Peyer's patch (tissue), 4 donors: ENCODE measurements at regions not wholly inside any gene's neighbourhood (a gene's known extent, or its start where the extent isn't known, plus 50 kb on each side); places are given as distances from the start of the nearest gene placed in this dataset.

Experiments
- DNase-seq, 3 donors: peaks; one replicate each; pipeline ENCODE4 v3.0.0-alpha.2; 2017 to 2019
- H3K27ac ChIP-seq, 4 donors: fragments of 200-600 bp; sonication (generic); one replicate each; pipeline ENCODE4 v1.5.1; 2016 to 2019
- H3K27me3 ChIP-seq, 2 donors: fragments of 200-600 bp; sonication (generic); one replicate each; pipeline ENCODE4 v1.5.1; 2019
- H3K36me3 ChIP-seq, 3 donors: fragments of 200-600 bp; sonication (generic); one replicate each; pipeline ENCODE4 v1.5.1; 2016 to 2019
- H3K4me1 ChIP-seq, 4 donors: fragments of 200-600 bp; sonication (generic); one replicate each; pipeline ENCODE4 v1.5.1; 2016 to 2019
- H3K4me3 ChIP-seq, 4 donors: fragments of 200-600 bp; sonication (generic); 1 replicate in 3 of 4; 2 replicates in 1 of 4; pipeline ENCODE4 v1.5.1; 2016 to 2019; ENCODE audit warnings: mild to moderate bottlenecking in 1 of 4
- H3K9me3 ChIP-seq, 4 donors: fragments of 200-600 bp; sonication (generic); one replicate each; pipeline ENCODE4 v1.5.1; 2016 to 2019; ENCODE audit warnings: mild to moderate bottlenecking in 1 of 4
- POLR2A ChIP-seq, 2 donors: fragments of 450-650 bp; IDR thresholded peaks; one replicate each; pipeline ENCODE4 v1.5.1; 2017; ENCODE audit warnings: antibody characterized with exemption in 2 of 2, mild to moderate bottlenecking in 2 of 2, moderate library complexity in 2 of 2
- TF ChIP-seq, protein P1 (sequence below), 6 experiments: fragments of 450-650 bp in 4 of 6; fragments of 200-600 bp in 2 of 6; sonication (generic) in 1 of 6; IDR thresholded peaks; one replicate each; pipeline ENCODE4 v1.5.1; 2017 to 2019; ENCODE audit warnings: antibody characterized with exemption in 6 of 6, mild to moderate bottlenecking in 3 of 6, moderate library complexity in 1 of 6

DNA sequence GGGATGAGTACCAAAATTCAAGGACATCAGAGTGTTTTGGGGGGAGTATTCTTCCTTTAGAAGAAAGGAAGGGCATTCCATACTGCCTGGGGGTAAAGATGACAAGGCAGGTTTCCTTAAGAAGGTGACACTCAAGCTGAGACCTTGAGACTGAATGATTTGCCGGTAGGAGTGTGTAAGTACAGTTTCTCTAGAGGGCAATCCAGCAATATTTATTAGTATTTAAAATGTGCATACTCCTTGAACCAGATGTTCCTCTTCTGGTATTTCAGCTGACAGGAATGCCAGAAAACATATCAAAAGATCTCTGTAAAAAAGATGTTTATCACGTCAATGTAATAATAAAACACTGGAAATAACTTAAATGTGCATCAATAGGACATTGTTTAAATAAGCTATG, 106.4 kb upstream of the TMCC3 start:
- no peaks in the 10 kb centered on the region for H3K9me3 ChIP-seq
- no peaks in the 10 kb centered on the region for H3K36me3 ChIP-seq
- no peak overlapping the region for H3K27ac ChIP-seq
- H3K27me3 ChIP-seq: no peaks in the 10 kb centered on the region
- H3K4me3 ChIP-seq: no peak overlapping the region
- no peak for DNase-seq
- no peaks in the 10 kb centered on the region for H3K4me1 ChIP-seq
- TF ChIP-seq, protein P1, sequence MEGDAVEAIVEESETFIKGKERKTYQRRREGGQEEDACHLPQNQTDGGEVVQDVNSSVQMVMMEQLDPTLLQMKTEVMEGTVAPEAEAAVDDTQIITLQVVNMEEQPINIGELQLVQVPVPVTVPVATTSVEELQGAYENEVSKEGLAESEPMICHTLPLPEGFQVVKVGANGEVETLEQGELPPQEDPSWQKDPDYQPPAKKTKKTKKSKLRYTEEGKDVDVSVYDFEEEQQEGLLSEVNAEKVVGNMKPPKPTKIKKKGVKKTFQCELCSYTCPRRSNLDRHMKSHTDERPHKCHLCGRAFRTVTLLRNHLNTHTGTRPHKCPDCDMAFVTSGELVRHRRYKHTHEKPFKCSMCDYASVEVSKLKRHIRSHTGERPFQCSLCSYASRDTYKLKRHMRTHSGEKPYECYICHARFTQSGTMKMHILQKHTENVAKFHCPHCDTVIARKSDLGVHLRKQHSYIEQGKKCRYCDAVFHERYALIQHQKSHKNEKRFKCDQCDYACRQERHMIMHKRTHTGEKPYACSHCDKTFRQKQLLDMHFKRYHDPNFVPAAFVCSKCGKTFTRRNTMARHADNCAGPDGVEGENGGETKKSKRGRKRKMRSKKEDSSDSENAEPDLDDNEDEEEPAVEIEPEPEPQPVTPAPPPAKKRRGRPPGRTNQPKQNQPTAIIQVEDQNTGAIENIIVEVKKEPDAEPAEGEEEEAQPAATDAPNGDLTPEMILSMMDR (IDR thresholded peaks at IDR 0.05): no peak
- no peak for TF ChIP-seq POLR2A (IDR thresholded peaks at IDR 0.05)

DNA sequence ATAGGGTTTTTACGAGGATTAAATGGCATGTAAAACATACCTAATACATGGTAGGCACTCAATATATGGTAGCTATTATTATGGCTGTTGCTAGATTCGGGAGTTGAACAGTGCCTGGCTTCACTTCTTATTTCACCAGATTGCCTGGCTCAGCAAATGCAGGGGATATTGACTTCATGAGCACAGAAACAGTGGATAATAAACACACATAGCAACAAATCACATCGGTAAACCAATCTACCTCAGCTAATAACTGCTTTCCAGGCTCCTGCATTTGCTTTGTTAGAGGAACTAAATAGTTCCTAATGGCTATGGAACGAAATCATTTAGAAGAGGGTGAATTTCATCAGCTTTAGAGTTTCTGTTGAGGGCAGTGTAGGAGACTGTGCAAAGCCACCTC, 105.2 kb upstream of the TMCC3 start:
- no peaks in the 10 kb centered on the region for H3K9me3 ChIP-seq
- H3K36me3 ChIP-seq: no peaks in the 10 kb centered on the region
- no peak for TF ChIP-seq POLR2A (IDR thresholded peaks at IDR 0.05)
- TF ChIP-seq, protein P1 (IDR thresholded peaks at IDR 0.05): no peak
- no peak for DNase-seq
- H3K4me1 ChIP-seq: no peaks in the 10 kb centered on the region
- no peak overlapping the region for H3K27ac ChIP-seq
- no peaks in the 10 kb centered on the region for H3K27me3 ChIP-seq
- no peak overlapping the region for H3K4me3 ChIP-seq

DNA sequence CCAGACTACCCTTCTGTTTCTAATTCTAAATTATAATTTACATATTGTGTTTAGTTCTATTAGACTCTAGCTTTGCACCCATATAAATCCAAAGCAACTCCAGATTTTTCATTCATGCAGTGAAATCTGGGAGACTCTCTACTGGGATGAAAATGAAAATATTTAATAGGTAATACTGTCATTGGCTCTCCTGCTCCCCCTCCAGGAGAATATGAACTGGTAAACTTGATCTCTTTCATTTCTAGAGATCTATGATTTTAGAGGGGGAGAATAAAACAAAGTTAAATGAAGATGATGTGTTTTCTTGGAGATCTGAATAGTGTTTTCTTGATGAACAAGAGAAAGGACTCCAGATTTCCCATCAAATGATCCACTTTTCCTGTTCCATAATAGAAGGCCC, 104.3 kb upstream of the TMCC3 start:
- Histone ChIP-seq H3K4me3 (no peak overlapping the region), H3K27ac (no peak overlapping the region), H3K36me3 (no peaks in the 10 kb centered on the region), H3K4me1 (no peaks in the 10 kb centered on the region), H3K27me3 (no peaks in the 10 kb centered on the region), H3K9me3 (no peaks in the 10 kb centered on the region)
- TF ChIP-seq, protein P1 (IDR thresholded peaks at IDR 0.05): peak in 3 of 6 experiments; percentile 24 to 31 (median 25)
- TF ChIP-seq POLR2A (IDR thresholded peaks at IDR 0.05): no peak
- DNase-seq: no peak

DNA sequence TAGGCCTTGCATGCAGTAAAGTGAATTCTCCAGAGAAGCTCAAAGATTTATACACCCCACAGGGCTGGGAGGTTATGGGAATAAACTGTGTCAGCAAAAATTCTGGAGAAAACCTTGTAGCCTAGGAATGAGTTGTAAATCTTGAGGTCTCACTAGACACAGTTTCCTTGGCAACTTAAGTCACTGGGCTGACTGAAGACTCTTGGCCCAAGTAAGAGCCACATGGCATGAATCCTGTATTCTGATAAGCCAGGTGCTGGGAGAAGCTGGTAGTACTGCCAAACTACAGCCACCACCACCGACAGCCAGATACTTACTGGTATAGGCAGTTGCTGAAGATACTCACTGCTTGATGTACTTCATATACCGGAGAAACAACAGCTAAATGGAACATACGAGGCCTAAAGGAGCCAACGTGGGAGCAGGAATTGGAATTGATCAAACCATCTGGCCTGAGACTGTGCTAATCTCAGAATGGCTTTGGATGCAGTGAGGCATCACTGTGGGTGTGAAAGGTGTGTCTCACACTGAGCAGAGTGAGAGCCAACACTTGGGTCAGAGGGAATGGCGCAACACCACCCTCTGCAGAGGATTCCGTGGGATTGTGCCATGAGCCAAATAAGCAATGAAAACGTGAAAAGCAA, 102.8 kb upstream of the TMCC3 start:
- H3K4me1 ChIP-seq: no peaks in the 10 kb centered on the region
- no peak for DNase-seq
- H3K27ac ChIP-seq: no peak overlapping the region
- H3K27me3 ChIP-seq: no peaks in the 10 kb centered on the region
- H3K36me3 ChIP-seq: no peaks in the 10 kb centered on the region
- H3K4me3 ChIP-seq: no peak overlapping the region
- TF ChIP-seq, protein P1 (IDR thresholded peaks at IDR 0.05): no peak
- TF ChIP-seq POLR2A (IDR thresholded peaks at IDR 0.05): no peak
- no peaks in the 10 kb centered on the region for H3K9me3 ChIP-seq

DNA sequence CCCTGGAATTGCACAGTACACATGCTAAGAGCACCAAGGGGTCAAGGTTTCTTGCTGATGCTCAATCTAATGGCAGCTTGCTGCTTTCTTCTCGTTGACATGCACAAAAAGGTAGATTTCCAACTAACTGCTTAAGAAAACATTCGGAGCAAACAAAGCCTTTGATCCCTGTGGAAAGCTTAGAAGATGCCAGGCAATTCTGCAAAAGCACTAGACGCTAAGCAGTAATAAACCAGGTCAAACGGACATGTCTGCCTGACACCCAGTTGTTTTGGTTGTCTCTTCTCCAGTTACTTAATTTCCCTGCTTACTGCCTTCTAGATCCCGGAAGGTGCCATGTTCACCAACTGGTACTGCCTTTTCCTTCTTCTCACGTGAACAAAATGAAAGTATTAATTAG, 100.5 kb upstream of the TMCC3 start:
- no peak for DNase-seq
- Histone ChIP-seq H3K4me3 (no peak overlapping the region), H3K27me3 (no peaks in the 10 kb centered on the region), H3K27ac (no peak overlapping the region), H3K9me3 (no peaks in the 10 kb centered on the region), H3K4me1 (no peaks in the 10 kb centered on the region), H3K36me3 (no peaks in the 10 kb centered on the region)
- no peak for TF ChIP-seq POLR2A (IDR thresholded peaks at IDR 0.05)
- TF ChIP-seq, protein P1 (IDR thresholded peaks at IDR 0.05): no peak

DNA sequence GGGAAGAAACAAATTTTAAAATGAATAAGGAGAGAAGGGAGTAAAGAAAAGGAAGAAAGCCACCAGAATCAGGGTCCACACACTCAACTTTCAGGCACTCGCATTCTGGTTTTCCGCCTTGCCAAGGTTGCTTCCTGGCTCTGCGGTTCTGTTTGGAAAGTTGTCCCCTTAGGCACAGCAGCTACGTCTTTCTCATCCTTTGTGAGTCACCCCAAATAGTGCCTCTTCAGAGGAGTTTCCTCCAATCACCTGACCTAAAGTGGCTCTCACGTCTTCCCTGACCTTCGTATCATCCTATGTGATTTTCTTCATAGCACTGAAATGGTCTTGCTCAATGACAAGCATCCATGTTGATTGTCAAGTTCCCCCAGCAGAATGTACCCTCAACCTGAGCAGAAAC, 99.5 kb upstream of the TMCC3 start:
- TF ChIP-seq, protein P1 (IDR thresholded peaks at IDR 0.05): no peak
- no peak for TF ChIP-seq POLR2A (IDR thresholded peaks at IDR 0.05)
- Histone ChIP-seq H3K9me3 (no peaks in the 10 kb centered on the region), H3K27ac (no peak overlapping the region), H3K27me3 (no peaks in the 10 kb centered on the region), H3K4me1 (no peaks in the 10 kb centered on the region), H3K4me3 (no peak overlapping the region), H3K36me3 (no peaks in the 10 kb centered on the region)
- DNase-seq: no peak
